ENCODE measurements at regions not wholly inside any gene's neighbourhood (a gene's known extent, or its start where the extent isn't known, plus 50 kb on each side); places are given as distances from the start of the nearest gene placed in this dataset.

GRCh38 chr14:38038986-38039385 is 168.7 kb upstream of the SSTR1 start:
- TF ChIP-seq POLR2A (IDR thresholded peaks at IDR 0.05; ENCODE audit: low read depth, low read length): no peak
- TF ChIP-seq POLR2AphosphoS5 (IDR thresholded peaks at IDR 0.05; ENCODE audit: low read depth, low read length): no peak
